ENCODE measurements at regions not wholly inside any gene's neighbourhood (a gene's known extent, or its start where the extent isn't known, plus 50 kb on each side); places are given as distances from the start of the nearest gene placed in this dataset.

DNA sequence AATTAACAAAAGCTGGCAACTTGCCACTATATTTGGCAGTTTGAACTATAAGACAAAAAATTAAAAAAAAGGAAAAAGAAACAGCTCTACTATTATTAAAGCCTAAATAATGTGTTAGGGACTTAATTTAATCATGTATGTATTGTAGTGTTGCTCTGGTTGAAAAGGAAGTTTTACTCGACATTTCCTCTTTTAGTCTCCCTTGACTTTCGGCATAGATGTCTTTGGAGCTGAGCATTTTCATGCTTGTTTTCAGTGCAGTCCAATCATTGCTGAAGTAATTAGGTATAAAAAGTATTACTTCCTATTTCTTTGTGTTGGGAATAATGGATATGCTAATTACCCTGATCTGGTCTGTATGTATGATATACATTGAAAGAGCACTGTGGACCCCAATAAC is 216.8 kb upstream of the KLF6 start:
- no peak for TF ChIP-seq POLR2AphosphoS5 (IDR thresholded peaks at IDR 0.05; ENCODE audit: low read depth, low read length)
- no peak for TF ChIP-seq TAF1 (IDR thresholded peaks at IDR 0.05; ENCODE audit: low read depth, low read length)
- TF ChIP-seq POLR2A (IDR thresholded peaks at IDR 0.05; ENCODE audit: low read depth, low read length), result no peak
- no peak for TF ChIP-seq SPI1 (IDR thresholded peaks at IDR 0.05; ENCODE audit: low read depth, low read length)
- no peak for TF ChIP-seq PAX5 (IDR thresholded peaks at IDR 0.05; ENCODE audit: insufficient read depth, low read length, severe bottlenecking)
